ENCODE measurements at regions not wholly inside any gene's neighbourhood (a gene's known extent, or its start where the extent isn't known, plus 50 kb on each side); places are given as distances from the start of the nearest gene placed in this dataset.

- DNase-seq (ENCODE audit: low spot score) = no peak
These were observed 320.2 kb upstream of the JARID2 start for GRCh38 chr6:14925699-14926026.

GRCh38 chr6:14927398-14927797 lies 318.5 kb upstream of the JARID2 start:
- no peak for DNase-seq (ENCODE audit: low spot score)

- DNase-seq (ENCODE audit: low spot score) = no peak
These were observed 316.6 kb upstream of the JARID2 start for GRCh38 chr6:14929291-14929690.

GRCh38 chr6:14930366-14930989 lies 315.4 kb upstream of the JARID2 start:
- DNase-seq (ENCODE audit: low spot score) = no peak

- peak; percentile 60 for DNase-seq (ENCODE audit: low spot score)
These were observed 313.2 kb upstream of the JARID2 start for GRCh38 chr6:14932485-14933182.

- DNase-seq (ENCODE audit: low spot score) = no peak
These were observed 312.7 kb upstream of the JARID2 start for GRCh38 chr6:14933183-14933544.

GRCh38 chr6:14934013-14934412 lies 311.9 kb upstream of the JARID2 start:
- DNase-seq (ENCODE audit: low spot score) = no peak

GRCh38 chr6:14934844-14935243 lies 311.0 kb upstream of the JARID2 start:
- no peak for DNase-seq (ENCODE audit: low spot score)

GRCh38 chr6:14936861-14937260 lies 309.0 kb upstream of the JARID2 start:
- no peak for DNase-seq (ENCODE audit: low spot score)

- no peak for DNase-seq (ENCODE audit: low spot score)
These were observed 302.8 kb upstream of the JARID2 start for GRCh38 chr6:14943116-14943515.

GRCh38 chr6:14944593-14944992 lies 301.3 kb upstream of the JARID2 start:
- no peak for DNase-seq (ENCODE audit: low spot score)

GRCh38 chr6:14945461-14946185 lies 300.2 kb upstream of the JARID2 start:
- DNase-seq (ENCODE audit: low spot score) = no peak

GRCh38 chr6:14946753-14947152 lies 299.1 kb upstream of the JARID2 start:
- no peak for DNase-seq (ENCODE audit: low spot score)

GRCh38 chr6:14948586-14949245 lies 297.2 kb upstream of the JARID2 start:
- peak; percentile 71 for DNase-seq (ENCODE audit: low spot score)

GRCh38 chr6:14950103-14950969 lies 295.5 kb upstream of the JARID2 start:
- DNase-seq (ENCODE audit: low spot score) = no peak

GRCh38 chr6:14950970-14951276 lies 294.9 kb upstream of the JARID2 start:
- no peak for DNase-seq (ENCODE audit: low spot score)

GRCh38 chr6:14951704-14952103 lies 294.2 kb upstream of the JARID2 start:
- no peak for DNase-seq (ENCODE audit: low spot score)

GRCh38 chr6:14953836-14954235 lies 292.0 kb upstream of the JARID2 start:
- DNase-seq (ENCODE audit: low spot score) = no peak

- no peak for DNase-seq (ENCODE audit: low spot score)
These were observed 288.4 kb upstream of the JARID2 start for GRCh38 chr6:14957355-14958059.

- DNase-seq (ENCODE audit: low spot score) = no peak
These were observed 286.5 kb upstream of the JARID2 start for GRCh38 chr6:14959324-14959885.

Data from putamen (tissue), 1 donor.